ENCODE measurements at regions not wholly inside any gene's neighbourhood (a gene's known extent, or its start where the extent isn't known, plus 50 kb on each side); places are given as distances from the start of the nearest gene placed in this dataset.

DNA sequence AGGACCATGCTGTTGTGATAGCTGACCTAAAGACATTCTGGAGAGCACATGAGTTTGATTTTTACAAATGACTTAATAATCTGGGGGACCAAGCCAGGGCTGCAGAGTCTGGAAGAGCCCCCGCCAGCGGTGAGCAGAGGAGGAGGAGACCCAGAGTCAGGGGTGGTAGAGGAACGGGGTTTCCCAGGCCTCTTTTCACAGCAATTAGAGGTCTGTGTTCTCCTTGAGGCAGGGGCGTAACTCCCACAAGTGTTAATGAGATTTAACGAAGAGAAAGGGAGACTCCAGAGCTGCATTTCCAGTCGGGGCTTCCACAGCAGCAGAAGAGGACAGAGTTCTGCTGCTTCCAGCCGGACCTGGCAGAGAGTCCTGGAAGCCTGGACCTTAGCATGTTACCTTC is 137.9 kb upstream of the SLC24A2 start:
- ATAC-seq (no peak), DNase-seq (no peak)
- in situ Hi-C loops (cut with MboI; ENCODE audit: low sequenced_read_pairs in 4 of 4): loop anchor here (5.0 to 25.0 kb wide), 6 partner anchors 111 to 1188 kb away; no protein-coding TSS in a partner anchor

DNA sequence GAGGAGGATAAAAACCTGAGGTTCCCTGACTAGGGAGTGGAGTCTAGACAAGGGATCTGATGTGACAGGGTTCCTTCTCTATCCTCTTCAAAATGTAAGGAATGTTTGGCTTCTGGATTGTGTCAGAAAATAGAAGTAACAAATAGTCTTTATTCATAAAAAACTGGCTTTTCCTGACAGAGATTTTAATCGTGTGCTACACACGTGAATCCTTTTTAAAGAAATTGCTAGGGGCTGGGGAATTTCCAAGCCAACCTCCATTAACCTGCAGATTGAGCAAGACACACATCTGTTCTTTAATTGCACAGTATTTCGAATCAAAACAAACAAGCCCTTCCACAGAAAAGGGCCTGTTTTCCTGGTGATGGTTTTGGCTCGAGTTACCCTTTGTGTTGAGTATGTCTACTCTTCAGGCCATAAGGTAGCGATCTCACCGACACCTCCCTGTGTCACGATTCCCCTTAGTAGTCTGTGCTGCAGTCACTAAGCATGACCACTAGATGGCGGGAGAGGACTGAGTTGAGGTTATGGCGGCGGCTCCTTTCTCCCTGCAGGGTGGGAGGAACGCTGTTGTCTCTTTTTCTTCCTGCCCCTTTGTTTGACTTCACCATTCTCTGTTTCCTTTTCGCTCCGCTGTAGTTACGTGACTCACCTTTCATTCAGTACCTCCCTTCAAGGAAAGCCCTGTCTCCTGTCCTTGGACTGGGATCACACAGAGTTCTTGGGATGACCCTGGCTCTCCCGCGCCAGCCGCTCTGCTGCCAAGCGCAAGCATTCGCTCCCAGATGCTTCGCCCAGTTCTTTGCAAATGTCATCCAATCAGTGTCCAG is 137.1 kb upstream of the SLC24A2 start:
- peak overlapping the region; percentile 37 to 62 (median 52) for H3K4me3 ChIP-seq
- intact Hi-C loops (cut with DNase I; ENCODE audit: low total_unique reads): loop anchor here (1.0 to 2.0 kb wide), 2 partner anchors 429 to 1015 kb away; no protein-coding TSS in a partner anchor
- H3K36me3 ChIP-seq: no peaks in the 10 kb centered on the region
- ATAC-seq (peak; percentile 88 to 96), DNase-seq (peak; percentile 37 to 43)
- no peaks in the 10 kb centered on the region for H3K9me3 ChIP-seq
- H3K4me1 ChIP-seq: peaks cover 0 to 3% of the 10 kb centered on the region in 2 donors
- in situ Hi-C loops (cut with MboI; ENCODE audit: low sequenced_read_pairs in 4 of 4): loop anchor here (5.0 to 25.0 kb wide), 6 partner anchors 111 to 1189 kb away; no protein-coding TSS in a partner anchor
- no peak for TF ChIP-seq POLR2A (IDR thresholded peaks at IDR 0.05)
- peak; percentile 86 to 95 (median 90) for TF ChIP-seq CTCF (IDR thresholded peaks at IDR 0.05 in 4 of 5, conservative IDR thresholded peaks at IDR 0.05 in 1 of 5)
- H3K27me3 ChIP-seq: no peaks in the 10 kb centered on the region
- no peak overlapping the region for H3K27ac ChIP-seq

More for the DNA sequence above, 137.9 kb upstream of the SLC24A2 start:
- intact Hi-C loops (cut with DNase I; ENCODE audit: low total_unique reads): loop anchor here (1.0 to 2.0 kb wide), 2 partner anchors 428 to 1015 kb away; no protein-coding TSS in a partner anchor
- Histone ChIP-seq H3K9me3 (no peaks in the 10 kb centered on the region), H3K4me1 (peaks cover 0 to 3% of the 10 kb centered on the region in 2 donors), H3K27me3 (no peaks in the 10 kb centered on the region), H3K27ac (no peak overlapping the region), H3K36me3 (no peaks in the 10 kb centered on the region), H3K4me3 (no peak overlapping the region)
- TF ChIP-seq CTCF (IDR thresholded peaks at IDR 0.05 in 4 of 5, conservative IDR thresholded peaks at IDR 0.05 in 1 of 5): no peak
- no peak for TF ChIP-seq POLR2A (IDR thresholded peaks at IDR 0.05)

DNA sequence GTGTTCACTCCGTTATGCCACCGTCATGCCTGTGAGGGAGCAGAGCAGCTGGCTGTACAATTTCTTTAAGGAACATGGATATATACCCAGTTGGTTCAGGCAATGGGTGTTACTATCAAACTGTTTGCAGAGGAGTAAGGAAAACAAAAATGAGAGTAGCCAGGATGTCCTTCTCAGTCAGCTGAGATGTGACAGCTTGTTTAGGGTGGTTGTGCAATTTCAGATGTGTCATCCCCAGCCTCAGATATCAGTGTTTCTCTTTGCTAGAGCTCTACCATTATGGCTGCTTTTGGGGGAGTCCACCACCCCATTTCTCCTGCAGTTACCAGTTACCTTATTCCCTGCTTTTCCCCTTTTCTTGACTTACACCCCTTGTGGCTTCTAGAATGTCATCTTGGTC is 135.2 kb upstream of the SLC24A2 start:
- intact Hi-C loops (cut with DNase I; ENCODE audit: low total_unique reads) (no loop called here), in situ Hi-C loops (cut with MboI; ENCODE audit: low sequenced_read_pairs in 4 of 4) (loop anchor here in 3 of 4 donors (5.0 to 25.0 kb wide), 6 partner anchors 431 to 1191 kb away; no protein-coding TSS in a partner anchor)
- no peak overlapping the region for H3K27ac ChIP-seq
- TF ChIP-seq CTCF (IDR thresholded peaks at IDR 0.05 in 4 of 5, conservative IDR thresholded peaks at IDR 0.05 in 1 of 5): no peak
- TF ChIP-seq POLR2A (IDR thresholded peaks at IDR 0.05): no peak
- H3K36me3 ChIP-seq: no peaks in the 10 kb centered on the region
- peaks cover 0 to 3% of the 10 kb centered on the region in 2 donors for H3K4me1 ChIP-seq
- ATAC-seq: no peak
- DNase-seq: no peak
- no peaks in the 10 kb centered on the region for H3K27me3 ChIP-seq
- no peaks in the 10 kb centered on the region for H3K9me3 ChIP-seq
- no peak overlapping the region for H3K4me3 ChIP-seq

DNA sequence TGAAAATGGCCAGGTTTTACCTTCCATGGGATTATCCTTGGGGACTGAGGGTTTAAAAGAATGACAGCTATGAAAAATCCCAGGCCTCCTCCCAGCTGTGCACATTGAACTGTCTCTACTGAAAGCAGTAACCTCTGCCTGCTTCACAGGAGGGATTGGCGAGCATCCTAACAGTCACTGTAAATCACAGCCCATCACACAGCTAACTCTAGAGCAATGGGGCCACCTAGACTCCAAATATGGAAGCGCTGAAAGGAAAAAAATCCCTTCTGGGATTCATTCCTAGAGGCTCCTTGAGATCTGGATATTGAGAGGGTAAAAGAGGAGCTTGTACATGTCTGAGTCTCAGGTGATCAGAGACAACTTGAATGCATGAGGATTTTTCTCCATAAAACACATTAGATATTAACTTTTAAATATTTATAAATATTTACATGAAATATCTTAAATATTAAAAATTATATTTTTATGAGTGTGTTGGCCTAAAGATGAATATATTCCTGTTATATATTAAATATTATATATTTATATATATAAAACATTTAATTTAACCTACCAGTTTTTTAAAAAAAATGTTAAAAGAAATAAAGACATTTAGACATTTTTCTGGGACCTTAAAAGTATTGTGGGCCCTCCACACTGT is 133.8 kb upstream of the SLC24A2 start:
- Histone ChIP-seq H3K4me3 (no peak overlapping the region), H3K27me3 (peaks cover 0 to 3% (median 0%) of the 10 kb centered on the region in 3 donors), H3K36me3 (no peaks in the 10 kb centered on the region), H3K27ac (no peak overlapping the region), H3K9me3 (no peaks in the 10 kb centered on the region), H3K4me1 (peaks cover 0 to 3% of the 10 kb centered on the region in 2 donors)
- in situ Hi-C loops (cut with MboI; ENCODE audit: low sequenced_read_pairs in 4 of 4) (loop anchor here in 3 of 4 donors (5.0 to 25.0 kb wide), 6 partner anchors 432 to 1192 kb away; no protein-coding TSS in a partner anchor), intact Hi-C loops (cut with DNase I; ENCODE audit: low total_unique reads) (no loop called here)
- ATAC-seq: no peak
- TF ChIP-seq CTCF (IDR thresholded peaks at IDR 0.05 in 4 of 5, conservative IDR thresholded peaks at IDR 0.05 in 1 of 5) (no peak), POLR2A (IDR thresholded peaks at IDR 0.05) (no peak)
- no peak for DNase-seq
